Karpas-422 (cell line): ENCODE measurements at regions not wholly inside any gene's neighbourhood (a gene's known extent, or its start where the extent isn't known, plus 50 kb on each side); places are given as distances from the start of the nearest gene placed in this dataset.
"Not testable (repeated sequence)": the region's sequence is repeated elsewhere in the genome, so short reads cannot be mapped to it uniquely, and the experiment has no call there.

ENCODE experiments used
- DNase-seq: peaks from one replicate; pipeline ENCODE4 v3.0.0-alpha.2; 2015
- H2AFZ ChIP-seq: fragments of 200-600 bp; sonication (generic); 2 replicates; pipeline ENCODE4 v1.6.1; 2014; ENCODE audit warnings: antibody characterized with exemption, low read length, mixed read lengths
- H3K27ac ChIP-seq: fragments of 200-600 bp; sonication (generic); 2 replicates; pipeline ENCODE4 v1.5.1; 2014; ENCODE audit warnings: mild to moderate bottlenecking, low read length, moderate library complexity
- H3K27me3 ChIP-seq: fragments of 200-600 bp; sonication (generic); 2 replicates; pipeline ENCODE4 v1.6.1; 2014; ENCODE audit warnings: low read length, mixed read lengths
- H3K36me3 ChIP-seq: fragments of 200-600 bp; sonication (generic); 2 replicates; pipeline ENCODE4 v1.6.1; 2014; ENCODE audit warnings: low read length, mixed read lengths; ENCODE audit not compliant: insufficient read depth
- H3K4me1 ChIP-seq: fragments of 200-600 bp; sonication (generic); 2 replicates; pipeline ENCODE4 v1.6.1; 2014; ENCODE audit warnings: mild to moderate bottlenecking, low read length, mixed read lengths
- H3K4me2 ChIP-seq: fragments of 200-600 bp; sonication (generic); 2 replicates; pipeline ENCODE4 v1.6.1; 2014; ENCODE audit warnings: low read length, low read depth, mild to moderate bottlenecking; ENCODE audit not compliant: poor library complexity, severe bottlenecking
- H3K4me3 ChIP-seq: fragments of 200-600 bp; sonication (generic); 2 replicates; pipeline ENCODE4 v1.5.1; 2014; ENCODE audit warnings: mild to moderate bottlenecking, antibody characterized with exemption, low read length, mixed read lengths
- H3K79me2 ChIP-seq: fragments of 200-600 bp; sonication (generic); 2 replicates; pipeline ENCODE4 v1.6.1; 2014; ENCODE audit warnings: mild to moderate bottlenecking, low read length, mixed read lengths
- H3K9ac ChIP-seq: fragments of 200-600 bp; sonication (generic); 2 replicates; pipeline ENCODE4 v1.6.0; 2014; ENCODE audit warnings: low read length
- H3K9me2 ChIP-seq: fragments of 200-600 bp; sonication (generic), shearing (Covaris generic); replicated peaks from 2 replicates; pipeline ENCODE4 v1.6.0; 2014; ENCODE audit warnings: mild to moderate bottlenecking, low read length, moderate library complexity; ENCODE audit not compliant: insufficient read depth
- H3K9me3 ChIP-seq: fragments of 300-700, 200-600 bp; sonication (generic); 2 replicates; pipeline ENCODE4 v1.6.1; 2014; ENCODE audit warnings: low read length, mixed read lengths
- H4K20me1 ChIP-seq: fragments of 200-600 bp; sonication (generic); 2 replicates; pipeline ENCODE4 v1.6.1; 2014; ENCODE audit warnings: mild to moderate bottlenecking, antibody characterized with exemption, low read length, low read depth; ENCODE audit not compliant: insufficient read depth

DNA sequence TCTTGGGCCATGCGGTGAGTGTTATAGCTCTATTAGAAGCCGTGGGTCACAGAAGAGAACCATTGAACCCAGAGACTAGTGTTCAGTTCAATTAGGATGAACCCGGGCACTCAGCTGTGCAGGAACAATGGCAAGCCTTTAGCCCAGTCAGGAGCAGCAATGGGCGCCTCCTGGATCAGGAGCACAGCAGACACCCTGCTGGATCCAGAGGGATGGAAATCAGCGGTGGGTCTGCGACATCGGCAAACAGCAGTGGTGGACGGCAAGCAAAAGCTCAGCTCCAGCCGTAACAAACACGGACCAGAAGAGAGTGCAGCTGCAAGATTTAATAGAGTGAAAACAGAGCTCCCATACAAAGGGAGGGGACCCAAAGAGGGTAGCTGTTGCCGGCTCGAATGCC is 228.3 kb upstream of the SPOPL start:
- not testable (repeated sequence) for H3K27me3 ChIP-seq, H3K9ac ChIP-seq, H3K27ac ChIP-seq, H3K36me3 ChIP-seq, H4K20me1 ChIP-seq, DNase-seq, H3K9me3 ChIP-seq, H3K79me2 ChIP-seq, H2AFZ ChIP-seq, H3K4me2 ChIP-seq, H3K9me2 ChIP-seq, H3K4me1 ChIP-seq, H3K4me3 ChIP-seq

DNA sequence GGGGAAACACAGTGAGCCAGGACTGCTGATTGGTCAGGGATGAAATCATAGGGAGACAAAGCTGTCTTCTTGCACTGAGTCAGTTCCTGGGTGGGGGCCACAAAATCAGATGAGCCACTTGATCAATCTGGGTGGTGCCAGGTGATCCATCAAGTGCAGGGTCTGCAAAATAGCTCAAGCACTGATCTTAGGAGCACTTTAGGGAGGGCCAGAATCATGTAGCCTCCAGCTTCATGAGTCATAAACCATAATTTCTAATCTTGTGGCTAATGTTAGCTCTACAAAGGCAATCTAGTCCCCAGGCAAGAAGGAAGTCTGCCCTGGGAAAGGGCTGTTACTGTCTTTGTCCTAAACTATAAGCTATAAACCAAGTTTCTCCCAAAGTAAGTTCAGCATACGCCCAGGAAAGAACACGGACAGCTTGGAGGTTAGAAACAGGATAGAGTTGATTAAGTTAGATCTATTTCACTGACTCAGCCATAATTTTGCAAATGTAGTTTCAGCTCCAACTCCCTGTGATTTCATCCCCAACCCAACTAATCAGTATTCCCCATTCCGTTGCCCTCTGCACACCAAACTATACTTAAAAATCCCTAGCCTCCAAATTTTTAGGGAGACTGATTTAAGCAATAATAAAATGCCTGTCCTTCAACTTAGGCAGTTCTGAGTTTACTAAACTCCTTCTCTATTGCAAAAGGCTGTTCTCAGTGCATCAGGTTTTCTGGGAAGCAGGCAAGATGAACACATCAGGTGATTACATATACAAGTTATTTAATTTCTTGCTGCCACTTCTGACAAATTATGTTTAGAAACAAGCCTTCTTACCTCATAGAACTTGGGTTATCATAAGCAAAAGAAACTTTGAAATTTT is 226.9 kb upstream of the SPOPL start:
- H3K27me3 ChIP-seq: no peaks in the 10 kb centered on the region
- no peaks in the 10 kb centered on the region for H3K79me2 ChIP-seq
- no peak overlapping the region for H3K4me3 ChIP-seq
- no peak overlapping the region for H3K9ac ChIP-seq
- H4K20me1 ChIP-seq: no peaks in the 10 kb centered on the region
- H3K4me1 ChIP-seq: no peaks in the 10 kb centered on the region
- no peaks in the 10 kb centered on the region for H3K36me3 ChIP-seq
- no peak for DNase-seq
- no peaks in the 10 kb centered on the region for H3K9me3 ChIP-seq
- no peak overlapping the region for H2AFZ ChIP-seq
- no peak overlapping the region for H3K4me2 ChIP-seq
- no peaks in the 10 kb centered on the region for H3K9me2 ChIP-seq
- H3K27ac ChIP-seq: no peak overlapping the region

DNA sequence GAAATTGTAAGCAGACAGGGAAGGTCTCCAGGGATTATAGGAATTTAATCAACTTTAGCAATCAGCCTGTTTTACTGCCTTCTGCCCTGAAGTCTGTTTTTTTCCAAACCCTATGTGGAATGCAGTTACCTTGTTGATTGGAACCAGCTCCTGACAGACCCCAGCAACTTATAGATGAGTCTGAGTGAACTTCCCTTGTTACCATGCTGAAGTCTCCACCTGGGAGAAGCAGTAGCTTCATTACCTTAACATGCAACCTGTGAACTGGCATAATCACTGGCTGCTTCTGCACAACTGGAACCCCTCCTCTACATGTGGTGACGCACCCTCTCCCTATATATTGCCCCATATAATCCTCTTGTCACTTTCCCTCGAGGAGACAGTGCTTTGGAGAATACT is 226.3 kb upstream of the SPOPL start:
- Histone ChIP-seq H3K4me3 (no peak overlapping the region), H2AFZ (no peak overlapping the region), H3K36me3 (no peaks in the 10 kb centered on the region), H3K27me3 (no peaks in the 10 kb centered on the region), H3K79me2 (no peaks in the 10 kb centered on the region), H4K20me1 (no peaks in the 10 kb centered on the region), H3K4me1 (no peaks in the 10 kb centered on the region), H3K9me2 (no peaks in the 10 kb centered on the region), H3K27ac (no peak overlapping the region), H3K9me3 (no peaks in the 10 kb centered on the region), H3K9ac (no peak overlapping the region), H3K4me2 (no peak overlapping the region)
- no peak for DNase-seq

DNA sequence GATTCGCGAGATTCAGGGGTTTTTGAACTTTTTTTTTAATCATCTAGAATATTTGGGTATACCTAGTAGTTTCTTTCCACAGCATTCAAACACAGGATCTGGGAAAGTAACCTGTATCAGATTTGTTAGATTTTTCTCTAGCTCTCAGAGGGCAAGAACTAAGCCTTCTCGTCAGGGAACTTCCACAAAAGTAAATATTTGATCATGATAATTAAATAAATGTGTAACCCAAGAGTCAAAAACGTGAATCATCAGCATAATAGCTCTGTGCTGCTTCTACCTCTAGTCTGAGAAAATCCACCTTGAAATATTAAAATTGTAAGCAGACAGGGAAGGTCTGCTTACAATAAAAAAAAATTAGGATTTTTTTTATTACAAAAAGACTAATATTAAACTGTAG is 225.7 kb upstream of the SPOPL start:
- DNase-seq: no peak
- no peaks in the 10 kb centered on the region for H3K4me1 ChIP-seq
- H3K9me3 ChIP-seq: no peaks in the 10 kb centered on the region
- H3K27ac ChIP-seq: no peak overlapping the region
- no peak overlapping the region for H3K4me3 ChIP-seq
- H4K20me1 ChIP-seq: no peaks in the 10 kb centered on the region
- no peaks in the 10 kb centered on the region for H3K9me2 ChIP-seq
- H3K79me2 ChIP-seq: no peaks in the 10 kb centered on the region
- no peaks in the 10 kb centered on the region for H3K27me3 ChIP-seq
- H3K36me3 ChIP-seq: no peaks in the 10 kb centered on the region
- no peak overlapping the region for H3K9ac ChIP-seq
- H2AFZ ChIP-seq: no peak overlapping the region
- H3K4me2 ChIP-seq: no peak overlapping the region

DNA sequence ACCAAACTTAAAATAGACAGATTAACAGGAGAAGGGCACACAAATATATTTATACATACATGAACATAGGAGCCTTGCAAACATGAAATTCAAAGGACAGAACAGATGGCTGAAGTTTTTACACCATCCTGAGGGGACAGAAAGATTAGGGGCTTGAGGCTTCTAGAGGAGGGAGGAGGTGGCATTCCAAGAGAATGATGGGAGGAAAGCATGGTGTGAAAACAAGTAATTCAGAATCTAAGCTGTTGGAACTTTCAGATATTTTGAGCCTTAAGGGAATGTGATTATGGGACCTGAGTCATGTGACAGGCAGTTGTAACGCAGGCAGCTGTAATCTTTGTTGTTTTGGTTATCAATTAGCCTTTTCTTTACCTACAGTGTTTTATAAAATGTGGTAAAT is 225.2 kb upstream of the SPOPL start:
- no peaks in the 10 kb centered on the region for H3K9me2 ChIP-seq
- no peak overlapping the region for H3K9ac ChIP-seq
- no peaks in the 10 kb centered on the region for H3K9me3 ChIP-seq
- H3K27ac ChIP-seq: no peak overlapping the region
- no peaks in the 10 kb centered on the region for H3K36me3 ChIP-seq
- H3K4me1 ChIP-seq: no peaks in the 10 kb centered on the region
- H3K4me3 ChIP-seq: no peak overlapping the region
- H3K79me2 ChIP-seq: no peaks in the 10 kb centered on the region
- H3K27me3 ChIP-seq: no peaks in the 10 kb centered on the region
- no peak overlapping the region for H3K4me2 ChIP-seq
- H2AFZ ChIP-seq: no peak overlapping the region
- DNase-seq: no peak
- no peaks in the 10 kb centered on the region for H4K20me1 ChIP-seq

DNA sequence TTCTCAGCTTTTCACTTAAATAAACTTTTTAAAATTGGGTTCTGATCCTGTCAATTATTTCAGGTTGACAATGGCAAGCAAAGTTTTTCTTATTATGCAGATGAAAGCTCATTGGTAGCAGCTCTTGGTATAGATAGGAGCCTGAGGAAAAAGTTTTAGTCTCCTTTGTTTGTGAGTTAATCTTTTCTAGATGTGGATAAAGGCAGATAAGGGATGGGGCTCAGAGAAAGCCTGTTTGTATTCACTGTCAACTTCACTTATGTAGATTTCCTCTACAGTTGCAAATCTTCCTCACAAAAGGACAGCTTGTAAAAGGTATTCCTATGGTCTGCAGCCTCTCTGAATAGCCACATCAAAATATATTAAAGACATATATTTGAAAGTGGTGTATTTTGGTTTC is 224.5 kb upstream of the SPOPL start:
- no peak for DNase-seq
- no peaks in the 10 kb centered on the region for H3K9me3 ChIP-seq
- H3K79me2 ChIP-seq: no peaks in the 10 kb centered on the region
- H3K27ac ChIP-seq: no peak overlapping the region
- H3K4me2 ChIP-seq: no peak overlapping the region
- H3K27me3 ChIP-seq: no peaks in the 10 kb centered on the region
- no peaks in the 10 kb centered on the region for H3K9me2 ChIP-seq
- no peak overlapping the region for H3K9ac ChIP-seq
- no peaks in the 10 kb centered on the region for H3K4me1 ChIP-seq
- no peak overlapping the region for H3K4me3 ChIP-seq
- no peaks in the 10 kb centered on the region for H4K20me1 ChIP-seq
- H2AFZ ChIP-seq: no peak overlapping the region
- H3K36me3 ChIP-seq: no peaks in the 10 kb centered on the region

DNA sequence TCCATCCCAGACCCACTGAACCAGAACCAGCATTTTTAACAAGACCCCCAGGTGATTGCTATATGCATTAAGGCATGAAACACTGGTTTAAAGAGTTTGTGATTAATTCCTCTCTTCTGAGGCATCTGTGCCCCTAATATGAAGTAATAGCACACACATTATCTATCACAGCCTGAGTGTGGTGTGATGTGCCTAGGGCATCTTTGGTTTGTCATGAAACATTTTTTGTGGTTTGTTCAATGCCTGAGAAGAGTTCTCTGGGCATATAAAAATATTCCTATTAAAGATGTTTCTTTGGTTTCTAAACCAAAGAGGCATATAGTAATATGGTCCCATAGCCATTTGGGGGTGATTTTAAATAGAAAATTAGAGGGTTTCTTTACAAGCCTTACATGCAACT is 221.7 kb upstream of the SPOPL start:
- Histone ChIP-seq H3K9ac (no peak overlapping the region), H3K9me2 (no peaks in the 10 kb centered on the region), H2AFZ (no peak overlapping the region), H3K4me2 (no peak overlapping the region), H3K9me3 (no peaks in the 10 kb centered on the region), H3K4me3 (no peak overlapping the region), H3K79me2 (no peaks in the 10 kb centered on the region), H3K36me3 (no peaks in the 10 kb centered on the region), H3K4me1 (no peaks in the 10 kb centered on the region), H4K20me1 (no peaks in the 10 kb centered on the region), H3K27ac (no peak overlapping the region), H3K27me3 (no peaks in the 10 kb centered on the region)
- no peak for DNase-seq

DNA sequence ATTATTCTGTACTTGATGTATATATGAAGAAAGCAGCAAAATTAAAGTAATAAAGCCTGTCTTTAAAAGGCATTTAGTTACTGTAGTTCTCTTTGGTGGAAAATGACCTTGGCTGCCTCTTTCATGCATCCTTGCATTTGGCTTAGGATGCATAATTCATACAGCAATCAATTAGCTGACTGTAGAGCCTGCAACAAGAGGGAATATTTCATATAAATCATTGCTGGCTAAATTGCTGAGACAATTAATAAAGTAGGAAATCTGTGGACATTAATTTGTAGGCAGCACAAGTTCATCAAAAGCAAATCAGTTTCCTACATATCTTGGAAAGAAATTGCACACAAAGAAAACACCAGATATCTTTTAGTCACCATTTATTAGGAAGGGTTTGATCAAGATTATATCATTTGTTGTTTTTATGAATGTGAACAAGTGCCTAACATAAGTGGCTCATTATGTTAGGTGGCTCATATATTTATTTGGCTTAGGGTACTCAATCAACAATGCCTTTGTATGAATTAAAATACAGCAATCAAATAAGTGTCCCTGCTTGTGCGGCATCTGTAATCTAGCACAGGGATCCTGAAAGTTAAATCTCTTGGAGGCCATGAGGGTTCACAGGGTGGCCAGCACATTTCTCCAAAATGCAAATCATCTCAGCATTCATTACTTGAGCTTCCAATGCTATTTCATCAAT is 220.4 kb upstream of the SPOPL start:
- H3K4me1 ChIP-seq: no peaks in the 10 kb centered on the region
- no peak overlapping the region for H3K27ac ChIP-seq
- H3K9me2 ChIP-seq: no peaks in the 10 kb centered on the region
- H3K27me3 ChIP-seq: no peaks in the 10 kb centered on the region
- H3K4me2 ChIP-seq: no peak overlapping the region
- H3K79me2 ChIP-seq: no peaks in the 10 kb centered on the region
- H3K4me3 ChIP-seq: no peak overlapping the region
- no peak overlapping the region for H2AFZ ChIP-seq
- no peaks in the 10 kb centered on the region for H4K20me1 ChIP-seq
- H3K36me3 ChIP-seq: no peaks in the 10 kb centered on the region
- no peaks in the 10 kb centered on the region for H3K9me3 ChIP-seq
- no peak overlapping the region for H3K9ac ChIP-seq
- DNase-seq: no peak
